ENCODE measurements at regions not wholly inside any gene's neighbourhood (a gene's known extent, or its start where the extent isn't known, plus 50 kb on each side); places are given as distances from the start of the nearest gene placed in this dataset.

- DNase-seq (ENCODE audit: low read depth, low spot score) = no peak
- no CpG with 5 or more reads among the region's 4 CpGs for WGBS (ENCODE audit: insufficient coverage, insufficient read length)
- Histone ChIP-seq H3K27me3 (ENCODE audit: control insufficient read depth, insufficient read depth, low read length) (no peaks in the 10 kb centered on the region), H3K9me3 (ENCODE audit: control insufficient read depth, insufficient read depth, low read length) (no peaks in the 10 kb centered on the region), H3K4me3 (ENCODE audit: low read length) (no peak overlapping the region), H3K4me1 (ENCODE audit: control insufficient read depth, insufficient read depth, low read length) (no peaks in the 10 kb centered on the region), H3K27ac (ENCODE audit: low read length) (no peak overlapping the region), H3K36me3 (ENCODE audit: control insufficient read depth, insufficient read depth, low read length) (no peaks in the 10 kb centered on the region)
These were observed 63.7 kb upstream of the CAMK1G start for GRCh38 chr1:209519786-209520185.

- no CpG with 5 or more reads among the region's 3 CpGs for WGBS (ENCODE audit: insufficient coverage, insufficient read length)
- H3K4me1 ChIP-seq (ENCODE audit: control insufficient read depth, insufficient read depth, low read length) = no peaks in the 10 kb centered on the region
- no peaks in the 10 kb centered on the region for H3K9me3 ChIP-seq (ENCODE audit: control insufficient read depth, insufficient read depth, low read length)
- H3K36me3 ChIP-seq (ENCODE audit: control insufficient read depth, insufficient read depth, low read length) = no peaks in the 10 kb centered on the region
- H3K27ac ChIP-seq (ENCODE audit: low read length) = no peak overlapping the region
- H3K4me3 ChIP-seq (ENCODE audit: low read length) = no peak overlapping the region
- no peaks in the 10 kb centered on the region for H3K27me3 ChIP-seq (ENCODE audit: control insufficient read depth, insufficient read depth, low read length)
- no peak for DNase-seq (ENCODE audit: low read depth, low spot score)
These were observed 60.7 kb upstream of the CAMK1G start for GRCh38 chr1:209522826-209523225.

GRCh38 chr1:209526137-209526536, 57.4 kb upstream of the CAMK1G start:
- H3K27ac ChIP-seq (ENCODE audit: low read length) = no peak overlapping the region
- H3K27me3 ChIP-seq (ENCODE audit: control insufficient read depth, insufficient read depth, low read length) = no peaks in the 10 kb centered on the region
- no peak for DNase-seq (ENCODE audit: low read depth, low spot score)
- no peaks in the 10 kb centered on the region for H3K9me3 ChIP-seq (ENCODE audit: control insufficient read depth, insufficient read depth, low read length)
- no peaks in the 10 kb centered on the region for H3K36me3 ChIP-seq (ENCODE audit: control insufficient read depth, insufficient read depth, low read length)
- no peak overlapping the region for H3K4me3 ChIP-seq (ENCODE audit: low read length)
- no CpG with 5 or more reads among the region's 2 CpGs for WGBS (ENCODE audit: insufficient coverage, insufficient read length)
- H3K4me1 ChIP-seq (ENCODE audit: control insufficient read depth, insufficient read depth, low read length) = no peaks in the 10 kb centered on the region

- H3K27ac ChIP-seq (ENCODE audit: low read length) = no peak overlapping the region
- no peak for DNase-seq (ENCODE audit: low read depth, low spot score)
- no peaks in the 10 kb centered on the region for H3K27me3 ChIP-seq (ENCODE audit: control insufficient read depth, insufficient read depth, low read length)
- no peak overlapping the region for H3K4me3 ChIP-seq (ENCODE audit: low read length)
- no CpG with 5 or more reads among the region's 2 CpGs for WGBS (ENCODE audit: insufficient coverage, insufficient read length)
- H3K36me3 ChIP-seq (ENCODE audit: control insufficient read depth, insufficient read depth, low read length) = no peaks in the 10 kb centered on the region
- no peaks in the 10 kb centered on the region for H3K9me3 ChIP-seq (ENCODE audit: control insufficient read depth, insufficient read depth, low read length)
- H3K4me1 ChIP-seq (ENCODE audit: control insufficient read depth, insufficient read depth, low read length) = no peaks in the 10 kb centered on the region
These were observed 56.1 kb upstream of the CAMK1G start for GRCh38 chr1:209527372-209527771.

GRCh38 chr1:209527993-209528717, 55.4 kb upstream of the CAMK1G start:
- Histone ChIP-seq H3K9me3 (ENCODE audit: control insufficient read depth, insufficient read depth, low read length) (no peaks in the 10 kb centered on the region), H3K27me3 (ENCODE audit: control insufficient read depth, insufficient read depth, low read length) (no peaks in the 10 kb centered on the region), H3K4me1 (ENCODE audit: control insufficient read depth, insufficient read depth, low read length) (no peaks in the 10 kb centered on the region), H3K27ac (ENCODE audit: low read length) (no peak overlapping the region), H3K4me3 (ENCODE audit: low read length) (no peak overlapping the region), H3K36me3 (ENCODE audit: control insufficient read depth, insufficient read depth, low read length) (no peaks in the 10 kb centered on the region)
- no CpG with 5 or more reads among the region's 9 CpGs for WGBS (ENCODE audit: insufficient coverage, insufficient read length)
- no peak for DNase-seq (ENCODE audit: low read depth, low spot score)

- H3K4me3 ChIP-seq (ENCODE audit: low read length) = no peak overlapping the region
- H3K4me1 ChIP-seq (ENCODE audit: control insufficient read depth, insufficient read depth, low read length) = no peaks in the 10 kb centered on the region
- no peaks in the 10 kb centered on the region for H3K36me3 ChIP-seq (ENCODE audit: control insufficient read depth, insufficient read depth, low read length)
- DNase-seq (ENCODE audit: low read depth, low spot score) = no peak
- WGBS (ENCODE audit: insufficient coverage, insufficient read length) = no CpG with 5 or more reads among the region's 3 CpGs
- H3K27me3 ChIP-seq (ENCODE audit: control insufficient read depth, insufficient read depth, low read length) = no peaks in the 10 kb centered on the region
- no peaks in the 10 kb centered on the region for H3K9me3 ChIP-seq (ENCODE audit: control insufficient read depth, insufficient read depth, low read length)
- H3K27ac ChIP-seq (ENCODE audit: low read length) = no peak overlapping the region
These were observed 54.3 kb upstream of the CAMK1G start for GRCh38 chr1:209529233-209529632.

GRCh38 chr1:209531006-209531405, 52.5 kb upstream of the CAMK1G start:
- no peak overlapping the region for H3K27ac ChIP-seq (ENCODE audit: low read length)
- no CpG with 5 or more reads among the region's 4 CpGs for WGBS (ENCODE audit: insufficient coverage, insufficient read length)
- no peaks in the 10 kb centered on the region for H3K27me3 ChIP-seq (ENCODE audit: control insufficient read depth, insufficient read depth, low read length)
- H3K36me3 ChIP-seq (ENCODE audit: control insufficient read depth, insufficient read depth, low read length) = no peaks in the 10 kb centered on the region
- no peaks in the 10 kb centered on the region for H3K9me3 ChIP-seq (ENCODE audit: control insufficient read depth, insufficient read depth, low read length)
- DNase-seq (ENCODE audit: low read depth, low spot score) = no peak
- no peaks in the 10 kb centered on the region for H3K4me1 ChIP-seq (ENCODE audit: control insufficient read depth, insufficient read depth, low read length)
- H3K4me3 ChIP-seq (ENCODE audit: low read length) = no peak overlapping the region

- H3K9me3 ChIP-seq (ENCODE audit: control insufficient read depth, insufficient read depth, low read length) = no peaks in the 10 kb centered on the region
- no peak for DNase-seq (ENCODE audit: low read depth, low spot score)
- H3K27me3 ChIP-seq (ENCODE audit: control insufficient read depth, insufficient read depth, low read length) = no peaks in the 10 kb centered on the region
- WGBS (ENCODE audit: insufficient coverage, insufficient read length) = no CpG with 5 or more reads among the region's 4 CpGs
- no peaks in the 10 kb centered on the region for H3K36me3 ChIP-seq (ENCODE audit: control insufficient read depth, insufficient read depth, low read length)
- H3K4me3 ChIP-seq (ENCODE audit: low read length) = no peak overlapping the region
- H3K4me1 ChIP-seq (ENCODE audit: control insufficient read depth, insufficient read depth, low read length) = no peaks in the 10 kb centered on the region
- H3K27ac ChIP-seq (ENCODE audit: low read length) = no peak overlapping the region
These were observed 52.0 kb upstream of the CAMK1G start for GRCh38 chr1:209531549-209531948.
